ENCODE measurements at regions not wholly inside any gene's neighbourhood (a gene's known extent, or its start where the extent isn't known, plus 50 kb on each side); places are given as distances from the start of the nearest gene placed in this dataset.

GRCh38 chr1:187121661-187122060 lies 292.9 kb downstream of the PLA2G4A start:
- ATAC-seq (replicated peaks) = no peak
- no peak for DNase-seq
- peaks cover 0 to 3% of the 10 kb centered on the region in 2 donors for H3K9me3 Mint-ChIP-seq
- no peaks in the 10 kb centered on the region for H3K4me1 Mint-ChIP-seq (ENCODE audit: low read depth in 2 of 2)
- no peak overlapping the region for H3K4me3 Mint-ChIP-seq
- H3K27me3 Mint-ChIP-seq = no peaks in the 10 kb centered on the region
- no peaks in the 10 kb centered on the region for H3K36me3 Mint-ChIP-seq (ENCODE audit: insufficient read depth)
- no peak overlapping the region for H3K27ac Mint-ChIP-seq

- H3K36me3 Mint-ChIP-seq (ENCODE audit: insufficient read depth) = no peaks in the 10 kb centered on the region
- no peak overlapping the region for H3K27ac Mint-ChIP-seq
- ATAC-seq (replicated peaks) (no peak), DNase-seq (no peak)
- no peaks in the 10 kb centered on the region for H3K4me1 Mint-ChIP-seq (ENCODE audit: low read depth in 2 of 2)
- H3K27me3 Mint-ChIP-seq = no peaks in the 10 kb centered on the region
- H3K4me3 Mint-ChIP-seq = no peak overlapping the region
- H3K9me3 Mint-ChIP-seq = peaks cover 0 to 3% of the 10 kb centered on the region in 2 donors
These were observed 293.8 kb downstream of the PLA2G4A start for GRCh38 chr1:187122566-187122965.

DNA sequence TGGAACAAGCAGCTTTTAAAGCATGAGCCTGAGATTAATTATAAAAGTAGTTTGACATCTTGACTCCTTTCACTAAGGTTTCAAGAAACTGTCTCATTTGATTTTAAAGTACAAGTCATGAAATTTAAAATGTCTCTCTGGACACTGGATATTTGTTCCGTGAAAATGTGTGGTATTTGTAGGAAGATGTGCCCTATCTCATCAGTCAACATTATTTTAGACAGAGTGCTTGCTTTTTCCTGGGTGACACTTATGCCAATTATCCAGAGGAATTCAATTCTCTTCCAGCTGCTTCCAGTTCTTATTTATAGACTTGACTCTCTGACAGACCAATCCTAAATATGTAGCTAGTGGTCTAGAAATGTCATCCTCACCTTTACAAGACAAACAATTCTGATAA lies 300.4 kb downstream of the PLA2G4A start:
- no peak for ATAC-seq (replicated peaks)
- Mint-ChIP-seq H3K9me3 (peaks cover 0 to 4% of the 10 kb centered on the region in 2 donors), H3K4me3 (no peak overlapping the region), H3K4me1 (ENCODE audit: low read depth in 2 of 2) (peaks cover 0 to 4% of the 10 kb centered on the region in 2 donors), H3K36me3 (ENCODE audit: insufficient read depth) (no peaks in the 10 kb centered on the region), H3K27me3 (no peaks in the 10 kb centered on the region), H3K27ac (no peak overlapping the region)
- DNase-seq = no peak

DNA sequence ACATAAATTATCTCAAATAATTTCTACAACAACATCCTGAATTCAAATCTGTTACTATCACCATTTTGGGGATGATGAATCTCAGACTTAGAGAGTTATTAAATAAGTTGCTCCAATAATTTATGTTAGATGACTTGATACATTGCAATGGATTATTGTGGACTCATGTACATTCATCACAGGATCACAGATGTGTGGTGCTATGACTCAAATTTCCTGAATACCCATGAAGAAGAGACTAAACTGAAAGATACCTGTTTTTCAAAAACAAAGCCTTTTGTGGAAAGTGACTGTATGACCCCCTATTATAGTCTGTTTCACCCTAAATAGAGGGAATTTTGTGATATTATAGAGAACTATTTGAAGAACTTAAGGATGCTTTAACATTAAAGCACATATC lies 315.0 kb downstream of the PLA2G4A start:
- no peak for ATAC-seq (replicated peaks)
- Mint-ChIP-seq H3K27ac (no peak overlapping the region), H3K4me1 (ENCODE audit: low read depth in 2 of 2) (no peaks in the 10 kb centered on the region), H3K9me3 (peaks cover 9 to 26% of the 10 kb centered on the region in 2 donors), H3K4me3 (no peak overlapping the region), H3K27me3 (no peaks in the 10 kb centered on the region), H3K36me3 (ENCODE audit: insufficient read depth) (no peaks in the 10 kb centered on the region)
- no peak for DNase-seq

GRCh38 chr1:187146388-187146787 lies 317.6 kb downstream of the PLA2G4A start:
- Mint-ChIP-seq H3K27me3 (no peaks in the 10 kb centered on the region), H3K9me3 (peaks cover 8 to 30% of the 10 kb centered on the region in 2 donors), H3K27ac (no peak overlapping the region), H3K4me1 (ENCODE audit: low read depth in 2 of 2) (no peaks in the 10 kb centered on the region), H3K36me3 (ENCODE audit: insufficient read depth) (no peaks in the 10 kb centered on the region), H3K4me3 (no peak overlapping the region)
- no peak for ATAC-seq (replicated peaks)
- DNase-seq = no peak

GRCh38 chr1:187151555-187151954 lies 322.8 kb downstream of the PLA2G4A start:
- DNase-seq = no peak
- Mint-ChIP-seq H3K4me1 (ENCODE audit: low read depth in 2 of 2) (no peaks in the 10 kb centered on the region), H3K27ac (no peak overlapping the region), H3K36me3 (ENCODE audit: insufficient read depth) (no peaks in the 10 kb centered on the region), H3K4me3 (no peak overlapping the region), H3K9me3 (peaks cover 12 to 47% of the 10 kb centered on the region in 2 donors), H3K27me3 (no peaks in the 10 kb centered on the region)
- ATAC-seq (replicated peaks) = no peak

DNA sequence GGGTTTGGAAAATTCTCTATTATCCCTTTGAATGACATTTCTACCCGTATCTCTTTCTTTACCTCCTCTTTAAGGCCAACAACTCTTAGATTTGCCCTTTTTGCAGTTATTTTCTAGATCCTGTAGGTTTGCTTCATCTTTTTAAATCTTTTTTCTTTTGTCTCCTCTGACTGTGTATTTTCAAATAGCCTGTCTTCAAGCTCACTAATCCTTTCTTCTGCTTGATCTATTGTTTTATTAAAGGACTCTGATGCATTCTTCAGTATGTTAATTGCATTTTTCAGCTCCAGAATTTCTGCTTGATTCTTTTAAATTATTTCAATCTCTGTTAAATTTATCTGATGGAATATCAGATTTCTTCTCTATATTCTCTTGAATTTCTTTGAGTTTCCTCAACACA lies 324.3 kb downstream of the PLA2G4A start:
- no peaks in the 10 kb centered on the region for H3K36me3 Mint-ChIP-seq (ENCODE audit: insufficient read depth)
- H3K27ac Mint-ChIP-seq = no peak overlapping the region
- ATAC-seq (replicated peaks) (no peak), DNase-seq (no peak)
- peaks cover 11 to 40% of the 10 kb centered on the region in 2 donors for H3K9me3 Mint-ChIP-seq
- H3K4me1 Mint-ChIP-seq (ENCODE audit: low read depth in 2 of 2) = peaks cover 0 to 5% of the 10 kb centered on the region in 2 donors
- no peak overlapping the region for H3K4me3 Mint-ChIP-seq
- no peaks in the 10 kb centered on the region for H3K27me3 Mint-ChIP-seq

DNA sequence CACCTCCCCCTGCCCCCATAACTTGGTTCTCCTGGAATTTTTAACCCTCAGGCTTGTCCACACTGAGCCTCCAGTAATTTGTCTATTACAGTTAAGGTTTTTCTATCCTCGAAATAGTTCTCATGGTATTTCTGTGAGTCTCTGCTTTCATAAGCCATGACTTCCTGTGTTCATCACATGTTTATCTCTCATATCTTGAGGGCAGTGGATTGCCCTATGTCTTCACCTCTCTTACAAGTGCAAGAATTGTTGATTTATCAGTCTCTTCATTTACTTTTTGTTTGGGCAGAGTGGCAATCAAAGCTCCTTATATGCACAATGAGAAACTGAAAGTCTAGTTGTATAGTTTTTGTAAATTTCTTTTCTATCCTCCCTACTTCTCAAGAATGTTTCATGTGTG lies 328.4 kb downstream of the PLA2G4A start:
- ATAC-seq (replicated peaks) (peak; percentile 44), DNase-seq (no peak)
- Mint-ChIP-seq H3K4me3 (no peak overlapping the region), H3K27ac (no peak overlapping the region), H3K9me3 (peaks cover 7 to 17% of the 10 kb centered on the region in 2 donors), H3K27me3 (no peaks in the 10 kb centered on the region), H3K4me1 (ENCODE audit: low read depth in 2 of 2) (peaks cover 0 to 5% of the 10 kb centered on the region in 2 donors), H3K36me3 (ENCODE audit: insufficient read depth) (no peaks in the 10 kb centered on the region)

DNA sequence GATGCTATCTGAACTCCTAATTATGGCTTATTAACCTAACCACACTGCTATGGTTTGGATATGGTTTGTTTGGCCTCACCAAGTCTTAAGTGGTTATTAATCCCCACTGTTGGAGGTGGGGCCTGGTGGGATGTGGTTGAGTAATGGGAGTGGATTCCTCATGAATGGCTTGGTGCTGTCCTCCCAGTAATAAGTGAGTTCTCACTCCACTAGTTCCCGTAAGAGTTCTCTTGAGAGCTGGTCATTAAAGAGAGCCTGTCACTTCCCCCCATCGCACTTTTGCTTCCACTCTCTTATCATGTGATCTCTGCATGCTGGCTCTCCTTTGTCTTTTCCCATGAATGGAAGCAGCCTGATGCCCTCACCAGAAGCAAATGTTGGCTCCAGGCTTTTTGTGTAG lies 328.8 kb downstream of the PLA2G4A start:
- peaks cover 7 to 13% of the 10 kb centered on the region in 2 donors for H3K9me3 Mint-ChIP-seq
- no peak overlapping the region for H3K27ac Mint-ChIP-seq
- ATAC-seq (replicated peaks) (no peak), DNase-seq (no peak)
- no peaks in the 10 kb centered on the region for H3K36me3 Mint-ChIP-seq (ENCODE audit: insufficient read depth)
- H3K4me3 Mint-ChIP-seq = no peak overlapping the region
- peaks cover 0 to 5% of the 10 kb centered on the region in 2 donors for H3K4me1 Mint-ChIP-seq (ENCODE audit: low read depth in 2 of 2)
- no peaks in the 10 kb centered on the region for H3K27me3 Mint-ChIP-seq

GRCh38 chr1:187167555-187167954 lies 338.8 kb downstream of the PLA2G4A start:
- Mint-ChIP-seq H3K36me3 (ENCODE audit: insufficient read depth) (no peaks in the 10 kb centered on the region), H3K4me1 (ENCODE audit: low read depth in 2 of 2) (no peaks in the 10 kb centered on the region), H3K27ac (no peak overlapping the region), H3K9me3 (peaks cover 11% of the 10 kb centered on the region in 2 donors), H3K4me3 (no peak overlapping the region), H3K27me3 (no peaks in the 10 kb centered on the region)
- no peak for ATAC-seq (replicated peaks)
- DNase-seq = no peak

DNA sequence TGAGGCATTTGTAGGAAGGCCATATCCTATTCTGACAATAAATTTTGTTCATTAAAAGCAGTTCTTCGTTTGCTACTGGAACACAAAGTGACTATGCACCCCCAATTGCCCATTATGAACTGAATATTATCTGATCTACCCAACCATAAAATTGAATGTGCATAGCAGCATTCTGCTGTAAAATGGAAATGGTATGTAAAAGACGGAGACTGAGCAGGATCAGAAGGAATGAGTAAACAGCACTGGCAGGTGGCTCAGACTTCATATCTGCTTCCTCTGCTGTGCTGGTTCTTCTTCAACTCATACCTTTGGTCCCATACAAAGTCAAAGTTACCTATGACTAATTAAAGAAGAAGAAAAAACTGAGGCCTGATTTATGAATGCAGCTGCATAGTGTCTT lies 339.5 kb downstream of the PLA2G4A start:
- Mint-ChIP-seq H3K36me3 (ENCODE audit: insufficient read depth) (no peaks in the 10 kb centered on the region), H3K27ac (no peak overlapping the region), H3K4me1 (ENCODE audit: low read depth in 2 of 2) (no peaks in the 10 kb centered on the region), H3K9me3 (peaks cover 9 to 14% of the 10 kb centered on the region in 2 donors), H3K27me3 (no peaks in the 10 kb centered on the region), H3K4me3 (no peak overlapping the region)
- ATAC-seq (replicated peaks) (no peak), DNase-seq (no peak)

- no peaks in the 10 kb centered on the region for H3K4me1 Mint-ChIP-seq (ENCODE audit: low read depth in 2 of 2)
- no peak overlapping the region for H3K4me3 Mint-ChIP-seq
- no peak for ATAC-seq (replicated peaks)
- no peak overlapping the region for H3K27ac Mint-ChIP-seq
- H3K27me3 Mint-ChIP-seq = no peaks in the 10 kb centered on the region
- peaks cover 13 to 26% of the 10 kb centered on the region in 2 donors for H3K9me3 Mint-ChIP-seq
- H3K36me3 Mint-ChIP-seq (ENCODE audit: insufficient read depth) = no peaks in the 10 kb centered on the region
- DNase-seq = no peak
These were observed 356.6 kb downstream of the PLA2G4A start for GRCh38 chr1:187185389-187185788.

- no peaks in the 10 kb centered on the region for H3K27me3 Mint-ChIP-seq
- H3K36me3 Mint-ChIP-seq (ENCODE audit: insufficient read depth) = no peaks in the 10 kb centered on the region
- H3K9me3 Mint-ChIP-seq = peaks cover 2 to 7% of the 10 kb centered on the region in 2 donors
- no peak overlapping the region for H3K27ac Mint-ChIP-seq
- H3K4me3 Mint-ChIP-seq = no peak overlapping the region
- ATAC-seq (replicated peaks) (no peak), DNase-seq (no peak)
- H3K4me1 Mint-ChIP-seq (ENCODE audit: low read depth in 2 of 2) = no peaks in the 10 kb centered on the region
These were observed 368.9 kb downstream of the PLA2G4A start for GRCh38 chr1:187197685-187198084.

GRCh38 chr1:187203257-187203656 lies 374.5 kb downstream of the PLA2G4A start:
- Mint-ChIP-seq H3K36me3 (ENCODE audit: insufficient read depth) (no peaks in the 10 kb centered on the region), H3K27ac (no peak overlapping the region), H3K4me3 (no peak overlapping the region), H3K27me3 (no peaks in the 10 kb centered on the region), H3K4me1 (ENCODE audit: low read depth in 2 of 2) (no peaks in the 10 kb centered on the region), H3K9me3 (peaks cover 1 to 8% of the 10 kb centered on the region in 2 donors)
- DNase-seq (no peak), ATAC-seq (replicated peaks) (no peak)

- no peak for ATAC-seq (replicated peaks)
- Mint-ChIP-seq H3K4me3 (no peak overlapping the region), H3K4me1 (ENCODE audit: low read depth in 2 of 2) (peaks cover 0 to 2% of the 10 kb centered on the region in 2 donors), H3K27me3 (no peaks in the 10 kb centered on the region), H3K36me3 (ENCODE audit: insufficient read depth) (no peaks in the 10 kb centered on the region), H3K9me3 (peaks cover 7 to 9% of the 10 kb centered on the region in 2 donors), H3K27ac (no peak overlapping the region)
- DNase-seq = no peak
These were observed 383.6 kb downstream of the PLA2G4A start for GRCh38 chr1:187212377-187212776.
